H1 (cell line): ENCODE measurements at regions not wholly inside any gene's neighbourhood (a gene's known extent, or its start where the extent isn't known, plus 50 kb on each side); places are given as distances from the start of the nearest gene placed in this dataset.

Experiments
- CTCF ChIA-PET: fragments of 300-600 bp; sonication (Branson Sonifier 250); formaldehyde crosslinking; loops from one replicate; lab custom pipeline; 2021; ENCODE audit not compliant: partially characterized antibody; lab: Charles Lee
- POLR2A ChIA-PET: fragments of 300-600 bp; sonication (Branson Sonifier 250); formaldehyde crosslinking; loops from one replicate; lab custom pipeline; 2021; ENCODE audit warnings: inconsistent platforms; ENCODE audit not compliant: partially characterized antibody; lab: Charles Lee
- DNase-seq, 2 experiments: peaks; one replicate each; pipeline versions ENCODE4 v3.0.0 to v3.0.0-alpha.2; 2010 to 2022; ENCODE audit warnings: low spot score in 2 of 2, low read depth in 1 of 2, mixed read lengths in 1 of 2
- FAIRE-seq: peaks from 2 replicates; lab custom pipeline; 2011; peaks lifted over from hg19 to GRCh38; lab: Jason Lieb, UNC
- H2AFZ ChIP-seq: 2 replicates; pipeline ENCODE4 v1.8.1; 2012; ENCODE audit warnings: low read length, inconsistent platforms
- H2AK5ac ChIP-seq: 2 replicates; pipeline ENCODE4 v1.6.1; 2013; ENCODE audit warnings: low read depth, low read length
- H2BK120ac ChIP-seq: replicated peaks from 2 replicates; pipeline ENCODE3; 2013; ENCODE audit warnings: low read depth, low read length, inconsistent platforms
- H2BK12ac ChIP-seq: 2 replicates; pipeline ENCODE4 v1.6.1; 2013; ENCODE audit warnings: low read depth, low read length
- H2BK15ac ChIP-seq: 2 replicates; pipeline ENCODE4 v1.6.1; 2013; ENCODE audit warnings: low read length
- H2BK20ac ChIP-seq: 2 replicates; pipeline ENCODE4 v1.6.1; 2013; ENCODE audit warnings: low read length
- H2BK5ac ChIP-seq: 2 replicates; pipeline ENCODE4 v1.6.1; 2013; ENCODE audit warnings: low read depth, low read length
- H3K14ac ChIP-seq: 2 replicates; pipeline ENCODE4 v1.6.1; 2013; ENCODE audit warnings: inconsistent platforms; ENCODE audit not compliant: insufficient read length
- H3K18ac ChIP-seq: 2 replicates; pipeline ENCODE4 v1.6.1; 2013; ENCODE audit warnings: low read length; ENCODE audit errors: extremely low read depth
- H3K23ac ChIP-seq: 2 replicates; pipeline ENCODE4 v1.6.1; 2013; ENCODE audit warnings: inconsistent platforms; ENCODE audit not compliant: insufficient read length
- H3K23me2 ChIP-seq: 2 replicates; pipeline ENCODE4 v1.6.1; 2013; ENCODE audit warnings: low read depth, low read length
- H3K27ac ChIP-seq: 2 replicates; pipeline ENCODE4 v1.6.1; 2011; ENCODE audit warnings: low read depth, low read length, inconsistent platforms
- H3K27me3 ChIP-seq, 4 experiments: replicated peaks in 1 of 4; 1 replicate in 1 of 4; 2 replicates in 3 of 4; pipeline versions ENCODE4 v1.6.1 to v1.8.1; 2011 to 2013; ENCODE audit warnings: low read length in 3 of 4, mild to moderate bottlenecking in 3 of 4, inconsistent platforms in 2 of 4, mixed read lengths in 2 of 4, moderate library complexity in 1 of 4; ENCODE audit not compliant: control insufficient read depth in 3 of 4, insufficient read depth in 3 of 4; ENCODE audit errors: extremely low read depth in 1 of 4
- H3K36me3 ChIP-seq, 4 experiments: 2 replicates each; pipeline versions ENCODE4 v1.6.1 to v1.8.1; 2011 to 2013; ENCODE audit warnings: mild to moderate bottlenecking in 4 of 4, low read length in 3 of 4, moderate library complexity in 2 of 4, control low read depth in 1 of 4, inconsistent platforms in 1 of 4; ENCODE audit not compliant: insufficient read depth in 4 of 4, control insufficient read depth in 2 of 4
- H3K4ac ChIP-seq: replicated peaks from 2 replicates; pipeline ENCODE3; 2013; ENCODE audit warnings: low read length, low read depth, mixed read lengths, inconsistent platforms; ENCODE audit not compliant: insufficient read length
- H3K4me1 ChIP-seq, 4 experiments: replicated peaks in 1 of 4; 1 replicate in 1 of 4; 2 replicates in 3 of 4; pipeline versions ENCODE4 v1.6.1 to v1.8.1; 2011 to 2013; ENCODE audit warnings: low read length in 3 of 4, inconsistent platforms in 2 of 4, mixed read lengths in 1 of 4; ENCODE audit not compliant: insufficient read depth in 4 of 4, control insufficient read depth in 3 of 4
- H3K4me2 ChIP-seq, 2 experiments: 2 replicates each; pipeline versions ENCODE4 v1.6.1 to v1.8.1; 2011 to 2013; ENCODE audit warnings: low read depth in 2 of 2, low read length in 2 of 2, control low read depth in 1 of 2, inconsistent platforms in 1 of 2, mild to moderate bottlenecking in 1 of 2; ENCODE audit not compliant: insufficient read depth in 1 of 2
- H3K4me3 ChIP-seq, 4 experiments: fragments of 200-600, 300-600 bp in 1 of 4; sonication (generic), shearing (Covaris generic), sonication (Bioruptor Twin) in 1 of 4; 2 replicates each; pipeline versions ENCODE4 v1.5.1 to v1.8.1; 2011 to 2016; ENCODE audit warnings: low read length in 4 of 4, low read depth in 3 of 4, control low read depth in 2 of 4, inconsistent platforms in 2 of 4, mild to moderate bottlenecking in 2 of 4, mixed read lengths in 1 of 4, moderate library complexity in 1 of 4; ENCODE audit not compliant: insufficient read depth in 2 of 4; ENCODE audit errors: extremely low read depth in 1 of 4
- H3K56ac ChIP-seq: replicated peaks from 2 replicates; pipeline ENCODE3; 2013; ENCODE audit warnings: low read depth, mild to moderate bottlenecking, mixed read lengths, low read length, inconsistent platforms; ENCODE audit not compliant: insufficient read length
- H3K79me1 ChIP-seq: 2 replicates; pipeline ENCODE4 v1.6.1; 2013; ENCODE audit warnings: low read depth, low read length, control low read depth
- H3K79me2 ChIP-seq, 2 experiments: 2 replicates each; pipeline versions ENCODE4 v1.6.1 to v1.8.1; 2012 to 2013; ENCODE audit warnings: low read length in 2 of 2, mild to moderate bottlenecking in 2 of 2, inconsistent platforms in 1 of 2; ENCODE audit not compliant: insufficient read depth in 2 of 2, control insufficient read depth in 1 of 2
- H3K9ac ChIP-seq, 4 experiments: replicated peaks in 1 of 4; 1 replicate in 1 of 4; 2 replicates in 3 of 4; pipeline versions ENCODE4 v1.6.1 to v1.8.1; 2011 to 2013; ENCODE audit warnings: low read depth in 3 of 4, low read length in 3 of 4, control low read depth in 2 of 4, mild to moderate bottlenecking in 2 of 4, moderate library complexity in 2 of 4, inconsistent platforms in 1 of 4; ENCODE audit errors: extremely low read depth in 1 of 4
- H3K9me3 ChIP-seq, 2 experiments: 2 replicates each; pipeline versions ENCODE4 v1.6.1 to v1.8.1; 2012 to 2013; ENCODE audit warnings: mild to moderate bottlenecking in 2 of 2, moderate library complexity in 2 of 2, control low read depth in 1 of 2, inconsistent platforms in 1 of 2, low read depth in 1 of 2, low read length in 1 of 2, mixed read lengths in 1 of 2; ENCODE audit not compliant: insufficient read depth in 2 of 2
- H4K20me1 ChIP-seq, 2 experiments: replicated peaks in 1 of 2; 2 replicates each; pipeline versions ENCODE3 to v1.8.1; 2011 to 2013; ENCODE audit warnings: inconsistent platforms in 2 of 2, low read length in 2 of 2, mild to moderate bottlenecking in 1 of 2; ENCODE audit not compliant: insufficient read depth in 2 of 2, control insufficient read depth in 1 of 2
- H4K5ac ChIP-seq: 2 replicates; pipeline ENCODE4 v1.6.1; 2013; ENCODE audit warnings: low read length, low read depth, mixed read lengths, inconsistent platforms; ENCODE audit not compliant: insufficient read length
- H4K8ac ChIP-seq: 2 replicates; pipeline ENCODE4 v1.8.0; 2013; ENCODE audit warnings: mild to moderate bottlenecking, moderate library complexity, low read length, inconsistent platforms; ENCODE audit not compliant: insufficient read depth; ENCODE audit errors: extremely low read depth
- H4K91ac ChIP-seq: replicated peaks from 2 replicates; pipeline ENCODE3; 2013; ENCODE audit warnings: low read length, mixed read lengths, inconsistent platforms; ENCODE audit not compliant: insufficient read length
- ATF3 ChIP-seq: IDR thresholded peaks from 2 replicates; pipeline ENCODE4 v1.6.1; 2011; ENCODE audit warnings: low read depth, mild to moderate bottlenecking, low read length; ENCODE audit not compliant: insufficient read depth
- BACH1 ChIP-seq: IDR thresholded peaks from 2 replicates; pipeline ENCODE4 v1.6.1; 2012; ENCODE audit warnings: low read length, improper control_type of control experiment
- CEBPB ChIP-seq: IDR thresholded peaks from 2 replicates; pipeline ENCODE4 v1.6.1; 2012; ENCODE audit warnings: low read depth, low read length
- E2F6 ChIP-seq: IDR thresholded peaks from 2 replicates; pipeline ENCODE4 v1.6.1; 2012; ENCODE audit warnings: inconsistent platforms
- EP300 ChIP-seq, 2 experiments: IDR thresholded peaks; 1 replicate in 1 of 2; 2 replicates in 1 of 2; pipeline ENCODE4 v1.6.1; 2011 to 2012; ENCODE audit warnings: low read depth in 2 of 2, low read length in 2 of 2, mild to moderate bottlenecking in 2 of 2, borderline replicate concordance in 1 of 2, inconsistent platforms in 1 of 2, moderate library complexity in 1 of 2
- KDM1A ChIP-seq: fragments of 200-600, 300-600 bp; sonication (generic); IDR thresholded peaks from 2 replicates; pipeline ENCODE4 v1.7.1; 2016; ENCODE audit warnings: mild to moderate bottlenecking, low read length, borderline replicate concordance
- MAFK ChIP-seq: IDR thresholded peaks from 2 replicates; pipeline ENCODE4 v1.6.1; 2012; ENCODE audit warnings: low read depth, mild to moderate bottlenecking, improper control_type of control experiment, low read length
- PHF8 ChIP-seq: fragments of 200-600 bp; sonication (generic); conservative IDR thresholded peaks from 2 replicates; pipeline ENCODE4 v1.7.1; 2012; ENCODE audit warnings: low read depth, mild to moderate bottlenecking, inconsistent platforms, low read length, moderate library complexity
- SIRT6 ChIP-seq: IDR thresholded peaks from one replicate; pipeline ENCODE4 v1.7.1; 2012; ENCODE audit warnings: low read length, inconsistent platforms
- TBP ChIP-seq: IDR thresholded peaks from 2 replicates; pipeline ENCODE4 v1.6.1; 2011; ENCODE audit warnings: low read depth, low read length, improper control_type of control experiment
- TCF12 ChIP-seq: IDR thresholded peaks from 2 replicates; pipeline ENCODE4 v1.6.1; 2011; ENCODE audit warnings: low read depth, mild to moderate bottlenecking, low read length
- TEAD4 ChIP-seq: IDR thresholded peaks from 2 replicates; pipeline ENCODE4 v1.6.1; 2012; ENCODE audit warnings: low read depth, low read length, inconsistent platforms, mixed read lengths
- YY1 ChIP-seq: IDR thresholded peaks from 2 replicates; pipeline ENCODE4 v1.6.1; 2011; ENCODE audit warnings: low read depth, mild to moderate bottlenecking, low read length
- ZNF274 ChIP-seq: IDR thresholded peaks from 2 replicates; pipeline ENCODE4 v1.7.0; 2012; ENCODE audit warnings: low read length, borderline replicate concordance; ENCODE audit errors: extremely low read depth
- WGBS, 2 experiments: shearing (Covaris generic) in 1 of 2; methylation state at CpG; one replicate each; pipeline versions ENCODE4 v1.1.6 to v1.1.7; 2013 to 2015; ENCODE audit warnings: low lambda C conversion rate in 2 of 2, mixed read lengths in 2 of 2, inconsistent platforms in 1 of 2, low coverage in 1 of 2, missing lambda C conversion rate in 1 of 2; ENCODE audit not compliant: insufficient replicate concordance in 2 of 2, insufficient coverage in 1 of 2, insufficient read length in 1 of 2; ENCODE audit errors: extremely low coverage in 1 of 2, missing lambda C conversion rate in 1 of 2; 5-methylcytosine and 5-hydroxymethylcytosine counted together

GRCh38 chr16:63712725-63713124, 1409.1 kb downstream of the CDH11 start:
- Histone ChIP-seq H3K4me3 (no peak overlapping the region), H3K23ac (no peak overlapping the region), H3K56ac (no peak overlapping the region), H3K79me1 (no peaks in the 10 kb centered on the region), H3K27me3 (no peaks in the 10 kb centered on the region), H3K18ac (no peak overlapping the region), H4K91ac (no peak overlapping the region), H3K79me2 (no peaks in the 10 kb centered on the region), H3K27ac (no peak overlapping the region), H4K5ac (no peak overlapping the region), H2BK20ac (no peak overlapping the region), H2AK5ac (no peak overlapping the region), H3K14ac (no peak overlapping the region), H3K9me3 (peaks cover 0 to 4% of the 10 kb centered on the region in 2 experiments; a peak in 1 of 4 replicates), H3K4me1 (no peaks in the 10 kb centered on the region; a peak in 1 of 7 replicates), H4K20me1 (no peaks in the 10 kb centered on the region), H2BK15ac (no peak overlapping the region), H3K36me3 (no peaks in the 10 kb centered on the region), H3K23me2 (no peaks in the 10 kb centered on the region), H2BK12ac (no peak overlapping the region), H3K4ac (no peak overlapping the region), H2BK120ac (no peak overlapping the region), H4K8ac (no peak overlapping the region), H3K9ac (no peak overlapping the region), H2AFZ (no peak overlapping the region), H3K4me2 (no peak overlapping the region), H2BK5ac (no peak overlapping the region)
- FAIRE-seq, result no peak
- CTCF ChIA-PET, result no interaction called here
- POLR2A ChIA-PET, result no interaction called here
- DNase-seq, result no peak
- 85% methylated on average over 1 of the region's 1 CpG; no CpG with 5 or more reads in 1 of the 2 experiments for WGBS, 2 experiments
- TF ChIP-seq ATF3 (no peak), SIRT6 (no peak), KDM1A (no peak), MAFK (no peak), YY1 (no peak), ZNF274 (no peak), TCF12 (no peak), TEAD4 (no peak), EP300 (IDR thresholded peaks at IDR 0.05; ENCODE audit: borderline replicate concordance in 1 of 2, low read depth in 2 of 2, low read length in 2 of 2) (no peak), BACH1 (no peak), CEBPB (no peak), E2F6 (no peak), PHF8 (no peak), TBP (no peak)
